ENCODE measurements at regions not wholly inside any gene's neighbourhood (a gene's known extent, or its start where the extent isn't known, plus 50 kb on each side); places are given as distances from the start of the nearest gene placed in this dataset.

- H3K27ac ChIP-seq (ENCODE audit: insufficient read depth, low read depth, low read length): no peak overlapping the region
- peaks cover 12% of the 10 kb centered on the region for H3K4me1 ChIP-seq (ENCODE audit: control insufficient read depth, extremely low read depth, insufficient read depth, low read length)
- no peak overlapping the region for H3K4me2 ChIP-seq (ENCODE audit: insufficient read depth, low read length)
- no peaks in the 10 kb centered on the region for H3K27me3 ChIP-seq (ENCODE audit: control insufficient read depth in 2 of 2, insufficient read depth in 2 of 2, low read length in 2 of 2)
- H3K36me3 ChIP-seq (ENCODE audit: control insufficient read depth in 2 of 2, extremely low read depth in 1 of 2, insufficient read depth in 2 of 2, low read length in 2 of 2): no peaks in the 10 kb centered on the region
- intact Hi-C loops (cut with micrococcal nuclease) (no loop called here), dilution Hi-C loops (cut with MboI; ENCODE audit: extremely low pct_ligation_motif_present, low sequenced_read_pairs) (no loop called here)
- ChIA-PET CTCF (interaction anchor here (0.6 to 1.0 kb wide), 6 partner anchors 8 to 159 kb away, joined by 3 to 4 read pairs (median 3); no protein-coding TSS in a partner anchor), POLR2A (no interaction called here)
- DNase-seq (ENCODE audit: low read depth, low spot score) (peak; percentile 6), FAIRE-seq (no peak)
- no peaks in the 10 kb centered on the region for H4K20me1 ChIP-seq (replicated peaks; ENCODE audit: control insufficient read depth, extremely low read depth, insufficient read depth, low read length)
- TF ChIP-seq, protein P1, sequence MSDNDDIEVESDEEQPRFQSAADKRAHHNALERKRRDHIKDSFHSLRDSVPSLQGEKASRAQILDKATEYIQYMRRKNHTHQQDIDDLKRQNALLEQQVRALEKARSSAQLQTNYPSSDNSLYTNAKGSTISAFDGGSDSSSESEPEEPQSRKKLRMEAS (IDR thresholded peaks at IDR 0.05; ENCODE audit: insufficient read depth, insufficient read length): no peak
- TF ChIP-seq, protein P2, sequence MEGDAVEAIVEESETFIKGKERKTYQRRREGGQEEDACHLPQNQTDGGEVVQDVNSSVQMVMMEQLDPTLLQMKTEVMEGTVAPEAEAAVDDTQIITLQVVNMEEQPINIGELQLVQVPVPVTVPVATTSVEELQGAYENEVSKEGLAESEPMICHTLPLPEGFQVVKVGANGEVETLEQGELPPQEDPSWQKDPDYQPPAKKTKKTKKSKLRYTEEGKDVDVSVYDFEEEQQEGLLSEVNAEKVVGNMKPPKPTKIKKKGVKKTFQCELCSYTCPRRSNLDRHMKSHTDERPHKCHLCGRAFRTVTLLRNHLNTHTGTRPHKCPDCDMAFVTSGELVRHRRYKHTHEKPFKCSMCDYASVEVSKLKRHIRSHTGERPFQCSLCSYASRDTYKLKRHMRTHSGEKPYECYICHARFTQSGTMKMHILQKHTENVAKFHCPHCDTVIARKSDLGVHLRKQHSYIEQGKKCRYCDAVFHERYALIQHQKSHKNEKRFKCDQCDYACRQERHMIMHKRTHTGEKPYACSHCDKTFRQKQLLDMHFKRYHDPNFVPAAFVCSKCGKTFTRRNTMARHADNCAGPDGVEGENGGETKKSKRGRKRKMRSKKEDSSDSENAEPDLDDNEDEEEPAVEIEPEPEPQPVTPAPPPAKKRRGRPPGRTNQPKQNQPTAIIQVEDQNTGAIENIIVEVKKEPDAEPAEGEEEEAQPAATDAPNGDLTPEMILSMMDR (IDR thresholded peaks at IDR 0.05; ENCODE audit: extremely low read depth in 1 of 2, insufficient read depth in 1 of 2, low read depth in 1 of 2, low read length in 2 of 2): peak; percentile 32 to 45
- H3K4me3 ChIP-seq (replicated peaks in 1 of 3; ENCODE audit: insufficient read depth in 1 of 3, low read depth in 1 of 3, low read length in 3 of 3): no peak overlapping the region
- no peaks in the 10 kb centered on the region for H3K9me1 ChIP-seq (replicated peaks; ENCODE audit: control insufficient read depth, extremely low read depth, insufficient read depth, low read length)
- no peaks in the 10 kb centered on the region for H3K9me3 ChIP-seq (replicated peaks; ENCODE audit: control insufficient read depth, insufficient read depth, low read length)
- no peaks in the 10 kb centered on the region for H3K79me2 ChIP-seq (ENCODE audit: control insufficient read depth, insufficient read depth, low read length)
- no peak overlapping the region for H2AFZ ChIP-seq (ENCODE audit: low read depth, low read length)
- H3K9ac ChIP-seq (replicated peaks; ENCODE audit: extremely low read depth, insufficient read depth, low read length): no peak overlapping the region
- no TSS peak for BruUV-seq (replicated peaks)
Measured at GRCh38 chr7:88401009-88401623, 94.4 kb upstream of the STEAP4 start.

- FAIRE-seq (no peak), DNase-seq (ENCODE audit: low read depth, low spot score) (no peak)
- H4K20me1 ChIP-seq (replicated peaks; ENCODE audit: control insufficient read depth, extremely low read depth, insufficient read depth, low read length): no peaks in the 10 kb centered on the region
- no peak overlapping the region for H3K4me3 ChIP-seq (replicated peaks in 1 of 3; ENCODE audit: insufficient read depth in 1 of 3, low read depth in 1 of 3, low read length in 3 of 3)
- no peaks in the 10 kb centered on the region for H3K79me2 ChIP-seq (ENCODE audit: control insufficient read depth, insufficient read depth, low read length)
- no TSS peak for BruUV-seq (replicated peaks)
- H3K9me1 ChIP-seq (replicated peaks; ENCODE audit: control insufficient read depth, extremely low read depth, insufficient read depth, low read length): no peaks in the 10 kb centered on the region
- H3K27me3 ChIP-seq (ENCODE audit: control insufficient read depth in 2 of 2, insufficient read depth in 2 of 2, low read length in 2 of 2): no peaks in the 10 kb centered on the region
- CTCF ChIA-PET: interaction anchor here (0.9 to 1.1 kb wide), 3 partner anchors 49 to 435 kb away, joined by 3 to 5 read pairs (median 4); no protein-coding TSS in a partner anchor
- H3K36me3 ChIP-seq (ENCODE audit: control insufficient read depth in 2 of 2, extremely low read depth in 1 of 2, insufficient read depth in 2 of 2, low read length in 2 of 2): no peaks in the 10 kb centered on the region
- no peaks in the 10 kb centered on the region for H3K9me3 ChIP-seq (replicated peaks; ENCODE audit: control insufficient read depth, insufficient read depth, low read length)
- dilution Hi-C loops (cut with MboI; ENCODE audit: extremely low pct_ligation_motif_present, low sequenced_read_pairs) (no loop called here), intact Hi-C loops (cut with micrococcal nuclease) (loop anchor here (5.0 kb wide), 1 partner anchor 177 kb away; the partner anchor contains the start of gene SRI)
- POLR2A ChIA-PET: no interaction called here
- no peak overlapping the region for H3K4me2 ChIP-seq (ENCODE audit: insufficient read depth, low read length)
- no peak overlapping the region for H3K9ac ChIP-seq (replicated peaks; ENCODE audit: extremely low read depth, insufficient read depth, low read length)
- no peak for TF ChIP-seq GATA2 (IDR thresholded peaks at IDR 0.05; ENCODE audit: insufficient read depth, insufficient read length, low read depth, low read length)
- TF ChIP-seq, protein P1 (IDR thresholded peaks at IDR 0.05; ENCODE audit: insufficient read depth, insufficient read length): no peak
- no peak for TF ChIP-seq EZH2 (IDR thresholded peaks at IDR 0.05; ENCODE audit: borderline replicate concordance, low read depth, low read length, severe bottlenecking)
- no peak for TF ChIP-seq MYC (IDR thresholded peaks at IDR 0.05; ENCODE audit: low read depth, low read length)
- TF ChIP-seq POLR2AphosphoS5 (IDR thresholded peaks at IDR 0.05; ENCODE audit: insufficient read depth, low read depth, low read length): no peak
- TF ChIP-seq FOS (IDR thresholded peaks at IDR 0.05; ENCODE audit: borderline replicate concordance, insufficient read depth, low read length): no peak
- H3K4me1 ChIP-seq (ENCODE audit: control insufficient read depth, extremely low read depth, insufficient read depth, low read length): peaks cover 21% of the 10 kb centered on the region
- H3K27ac ChIP-seq (ENCODE audit: insufficient read depth, low read depth, low read length): no peak overlapping the region
- H2AFZ ChIP-seq (ENCODE audit: low read depth, low read length): no peak overlapping the region
Measured at GRCh38 chr7:88399696-88400240, 93.1 kb upstream of the STEAP4 start.
